Lung (tissue), 11 donors: ENCODE measurements at regions not wholly inside any gene's neighbourhood (a gene's known extent, or its start where the extent isn't known, plus 50 kb on each side); places are given as distances from the start of the nearest gene placed in this dataset.

Source experiments
- ATAC-seq: fragments of 200-7000 bp; cut with Tn5 transposase; one replicate; pipeline ENCODE4 v1.9.1; 2020; ENCODE audit warnings: moderate number of reproducible peaks; ENCODE audit not compliant: insufficient read depth, low FRiP score
- DNase-seq, 3 donors: peaks; one replicate each; pipeline ENCODE4 v3.0.0-alpha.2; 2013 to 2017
- H3K27ac ChIP-seq, 2 donors: one replicate each; pipeline ENCODE4 v1.5.1; 2013; ENCODE audit warnings: mild to moderate bottlenecking in 2 of 2, moderate library complexity in 2 of 2, control low read depth in 1 of 2, inconsistent platforms in 1 of 2, low read depth in 1 of 2, low read length in 1 of 2
- H3K27me3 ChIP-seq, 3 donors: one replicate each; pipeline ENCODE4 v1.5.1; 2013; ENCODE audit warnings: low read length in 2 of 3; ENCODE audit not compliant: control insufficient read depth in 3 of 3, insufficient read depth in 3 of 3
- H3K36me3 ChIP-seq, 4 donors: one replicate each; pipeline ENCODE4 v1.5.1; 2013; ENCODE audit warnings: low read length in 4 of 4, mild to moderate bottlenecking in 1 of 4, moderate library complexity in 1 of 4; ENCODE audit not compliant: control insufficient read depth in 4 of 4, insufficient read depth in 4 of 4
- H3K4me1 ChIP-seq, 5 donors: one replicate each; pipeline ENCODE4 v1.5.1; 2013; ENCODE audit warnings: low read length in 5 of 5, mild to moderate bottlenecking in 2 of 5, moderate library complexity in 1 of 5; ENCODE audit not compliant: control insufficient read depth in 5 of 5, insufficient read depth in 5 of 5
- H3K4me3 ChIP-seq: one replicate; pipeline ENCODE4 v1.5.1; 2013; ENCODE audit warnings: mild to moderate bottlenecking, control low read depth, moderate library complexity
- H3K9ac ChIP-seq, 2 donors: one replicate each; pipeline ENCODE4 v1.5.1; 2013; ENCODE audit warnings: low read length in 2 of 2, control low read depth in 1 of 2; ENCODE audit not compliant: insufficient read depth in 1 of 2
- H3K9me3 ChIP-seq, 4 donors: one replicate each; pipeline ENCODE4 v1.5.1; 2013; ENCODE audit warnings: low read length in 3 of 4, mild to moderate bottlenecking in 1 of 4, moderate library complexity in 1 of 4; ENCODE audit not compliant: control insufficient read depth in 4 of 4, insufficient read depth in 3 of 4
- CTCF ChIP-seq: IDR thresholded peaks from 2 replicates; pipeline ENCODE4 v1.5.1; 2012; ENCODE audit warnings: mild to moderate bottlenecking; ENCODE audit errors: control extremely low read depth, extremely low read depth
- WGBS, 2 donors: extraction: QIAGEN DNeasy Blood & Tissue Kit; methylation state at CpG; one replicate each; pipeline ENCODE4 v1.1.7; 2013; 5-methylcytosine and 5-hydroxymethylcytosine counted together
- donor health status: control.
- donor health status: control.
- donor health status: Bipolar disorder and iron deficiency.
- donor health status: healthy.
- donor health status: DM: yes; HTN: yes; CAD: no.

GRCh38 chr13:34627509-34628208, 314.4 kb upstream of the NBEA start:
- ATAC-seq (no peak), DNase-seq (peak in 1 of 3 donors; percentile 17)
- Histone ChIP-seq H3K27me3 (no peaks in the 10 kb centered on the region), H3K9ac (peak overlapping the region in 1 of 2 donors; percentile 32), H3K4me3 (no peak overlapping the region), H3K9me3 (no peaks in the 10 kb centered on the region), H3K36me3 (no peaks in the 10 kb centered on the region), H3K27ac (peak overlapping the region in 1 of 2 donors; percentile 4), H3K4me1 (no peaks in the 10 kb centered on the region)
- 39 to 46% methylated on average over 9 of the region's 9 CpGs for WGBS, 2 donors
- no peak for TF ChIP-seq CTCF

DNA sequence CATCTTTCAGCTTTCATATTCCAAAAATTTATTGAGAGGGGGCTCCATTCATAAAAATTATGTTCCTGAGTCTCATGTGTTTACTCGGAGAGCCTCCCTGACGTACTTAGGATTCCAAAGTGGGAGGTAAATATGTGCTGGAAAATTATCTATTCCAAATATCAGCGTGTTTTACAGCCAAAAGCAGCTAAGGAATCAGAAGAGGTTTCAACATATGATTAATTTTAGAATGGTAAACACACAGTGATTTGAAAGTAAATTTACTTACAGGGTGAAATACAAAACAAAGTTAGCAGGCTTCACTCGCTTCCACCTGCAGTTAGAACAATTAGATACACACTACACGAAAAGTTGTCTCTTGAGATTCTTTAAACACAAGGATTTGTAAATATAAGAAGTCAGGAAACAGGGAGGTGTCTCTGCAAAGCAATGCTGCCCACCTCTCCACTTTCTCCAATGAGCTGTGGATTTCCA, 313.8 kb upstream of the NBEA start:
- no peaks in the 10 kb centered on the region for H3K36me3 ChIP-seq
- no peak overlapping the region for H3K4me3 ChIP-seq
- no peaks in the 10 kb centered on the region for H3K9me3 ChIP-seq
- H3K27me3 ChIP-seq: no peaks in the 10 kb centered on the region
- H3K27ac ChIP-seq: no peak overlapping the region
- no peaks in the 10 kb centered on the region for H3K4me1 ChIP-seq
- ATAC-seq: no peak
- WGBS, 2 donors: 46 to 69% methylated on average over 5 of the region's 5 CpGs
- DNase-seq: no peak
- H3K9ac ChIP-seq: no peak overlapping the region
- TF ChIP-seq CTCF: no peak

- no peak for TF ChIP-seq CTCF
- Histone ChIP-seq H3K36me3 (no peaks in the 10 kb centered on the region), H3K9ac (no peak overlapping the region), H3K27me3 (no peaks in the 10 kb centered on the region), H3K27ac (no peak overlapping the region), H3K9me3 (no peaks in the 10 kb centered on the region), H3K4me1 (no peaks in the 10 kb centered on the region), H3K4me3 (no peak overlapping the region)
- DNase-seq: no peak
- no peak for ATAC-seq
- WGBS, 2 donors: 77 to 86% methylated on average over 2 of the region's 2 CpGs
These were observed 307.6 kb upstream of the NBEA start for GRCh38 chr13:34634448-34634847.

DNA sequence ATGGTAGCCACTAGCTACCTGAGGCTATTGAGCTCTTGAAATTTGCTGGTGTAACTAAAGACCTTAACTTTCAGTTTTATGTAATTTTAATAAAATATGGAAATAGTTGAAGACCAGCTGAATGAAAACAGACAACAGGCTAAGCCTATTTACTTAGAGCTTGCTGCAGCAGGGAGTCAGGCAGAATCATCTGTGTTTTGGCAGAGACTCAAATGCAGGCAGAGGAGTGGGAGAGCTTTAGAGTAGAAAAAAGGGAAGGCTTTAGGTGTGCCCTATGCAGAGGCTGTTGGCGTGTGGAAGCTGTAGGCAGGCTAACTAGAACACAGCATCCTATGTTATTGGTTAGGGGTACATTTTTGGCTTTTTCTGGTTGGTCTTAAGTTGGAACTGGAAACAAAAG, 304.9 kb upstream of the NBEA start:
- ATAC-seq (no peak), DNase-seq (no peak)
- H3K4me1 ChIP-seq: peaks cover 0 to 3% (median 0%) of the 10 kb centered on the region in 5 donors
- no peaks in the 10 kb centered on the region for H3K27me3 ChIP-seq
- H3K36me3 ChIP-seq: no peaks in the 10 kb centered on the region
- H3K9ac ChIP-seq: no peak overlapping the region
- no peak for TF ChIP-seq CTCF
- H3K27ac ChIP-seq: no peak overlapping the region
- H3K4me3 ChIP-seq: no peak overlapping the region
- 90 to 100% methylated on average over 1 of the region's 1 CpG for WGBS, 2 donors
- peaks cover 0 to 2% (median 0%) of the 10 kb centered on the region in 4 donors for H3K9me3 ChIP-seq
